Activated T-cell treated with anti-CD3 and anti-CD28 coated beads for 1 hour (primary cell): ENCODE measurements at regions not wholly inside any gene's neighbourhood (a gene's known extent, or its start where the extent isn't known, plus 50 kb on each side); places are given as distances from the start of the nearest gene placed in this dataset.
"Not testable (repeated sequence)": the region's sequence is repeated elsewhere in the genome, so short reads cannot be mapped to it uniquely, and the experiment has no call there.

Experiments
- DNase-seq: peaks from one replicate; pipeline ENCODE4 v3.0.0-alpha.2; 2020; ENCODE audit warnings: low read depth

- not testable (repeated sequence) for DNase-seq
Measured at GRCh38 chr1:66424530-66424929, 109.4 kb upstream of the SGIP1 start.

DNA sequence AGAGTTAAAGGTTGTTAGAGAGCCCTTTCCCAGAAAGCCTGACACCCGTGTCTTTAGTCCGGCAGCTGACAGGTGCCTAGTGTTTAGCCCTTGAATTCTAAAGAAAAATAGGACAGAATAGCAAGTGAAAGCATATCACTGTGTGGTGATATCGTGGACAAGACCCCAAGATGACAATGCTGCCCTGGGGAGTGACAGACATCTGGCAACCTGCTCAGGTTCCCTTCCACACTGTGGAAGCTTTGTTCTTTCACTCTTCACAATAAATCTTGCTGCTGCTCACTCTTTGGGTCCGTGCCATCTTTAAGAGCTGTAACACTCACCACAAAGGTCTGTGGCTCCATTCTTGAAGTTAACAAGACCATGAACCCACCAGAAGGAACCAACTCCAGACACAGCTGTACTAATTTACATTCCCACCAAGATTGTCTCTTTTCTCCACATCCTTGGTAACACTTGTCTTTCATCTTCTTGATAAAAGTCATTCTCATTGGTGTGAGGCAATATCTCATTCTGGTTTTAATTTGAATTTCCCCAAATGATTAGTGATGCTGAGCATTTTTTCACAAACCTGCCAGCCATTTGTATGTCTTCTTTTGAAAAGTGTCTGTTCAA is 107.6 kb upstream of the SGIP1 start:
- DNase-seq, result no peak

- not testable (repeated sequence) for DNase-seq
Measured at GRCh38 chr1:66430815-66431214, 103.1 kb upstream of the SGIP1 start.

DNA sequence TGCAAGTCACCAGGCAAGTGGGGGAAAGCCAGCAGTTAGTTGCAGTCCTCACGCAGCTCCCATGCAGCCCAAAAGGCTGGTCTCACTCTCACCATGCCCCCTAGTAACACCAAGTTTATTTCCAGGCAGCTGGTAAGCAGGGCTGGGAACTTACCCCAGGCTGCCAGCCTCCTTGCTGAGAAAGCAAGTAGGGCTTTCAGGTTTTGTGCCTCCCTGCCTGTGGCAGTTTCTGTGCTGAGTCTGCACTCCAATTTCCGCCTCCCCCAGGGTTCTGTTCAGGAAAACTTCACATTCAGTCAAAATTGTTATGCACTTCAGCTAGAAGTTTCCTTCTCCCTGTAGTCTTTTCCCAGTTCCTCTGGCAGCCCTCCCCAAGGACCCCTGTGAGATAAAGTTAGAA is 102.0 kb upstream of the SGIP1 start:
- no peak for DNase-seq

GRCh38 chr1:66433611-66434010 is 100.3 kb upstream of the SGIP1 start:
- DNase-seq, result no peak

DNA sequence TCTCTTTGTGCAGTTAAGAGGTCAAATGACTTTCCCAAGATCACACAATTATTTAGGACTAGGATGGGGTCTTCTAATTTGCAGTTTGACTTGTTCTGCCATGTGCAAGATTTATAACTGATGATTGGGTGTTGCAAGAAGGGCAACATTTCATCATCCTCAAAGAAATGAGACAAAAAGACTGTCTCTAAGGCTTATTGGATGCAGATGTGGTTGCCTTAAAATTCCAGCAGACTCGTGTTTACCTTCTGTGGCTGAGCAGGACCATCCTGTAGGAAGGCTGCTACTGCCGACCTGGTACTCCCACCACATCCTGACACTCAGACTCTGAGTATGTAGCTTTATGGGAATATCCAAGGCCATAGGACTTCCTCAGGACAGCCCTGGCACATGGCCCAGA is 99.9 kb upstream of the SGIP1 start:
- DNase-seq, result no peak

DNA sequence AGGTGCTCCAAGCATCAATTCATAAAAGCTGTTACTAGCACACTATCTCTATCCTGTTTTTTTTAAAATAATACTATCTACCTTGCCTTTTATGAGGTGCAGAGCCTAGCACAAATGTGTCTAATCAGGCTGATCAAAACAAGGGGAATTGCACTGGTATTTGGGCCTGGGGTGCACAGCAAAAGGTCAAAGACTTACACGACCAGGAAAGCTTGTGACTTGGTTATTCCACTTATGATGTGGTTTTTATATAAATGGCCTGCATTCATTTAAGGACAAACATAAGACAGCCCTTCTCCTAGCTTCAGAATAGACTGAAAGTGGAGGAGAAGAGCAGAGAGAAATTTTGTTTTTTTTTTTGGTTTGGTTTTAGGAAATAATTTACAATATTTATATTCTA is 98.4 kb upstream of the SGIP1 start:
- no peak for DNase-seq

DNA sequence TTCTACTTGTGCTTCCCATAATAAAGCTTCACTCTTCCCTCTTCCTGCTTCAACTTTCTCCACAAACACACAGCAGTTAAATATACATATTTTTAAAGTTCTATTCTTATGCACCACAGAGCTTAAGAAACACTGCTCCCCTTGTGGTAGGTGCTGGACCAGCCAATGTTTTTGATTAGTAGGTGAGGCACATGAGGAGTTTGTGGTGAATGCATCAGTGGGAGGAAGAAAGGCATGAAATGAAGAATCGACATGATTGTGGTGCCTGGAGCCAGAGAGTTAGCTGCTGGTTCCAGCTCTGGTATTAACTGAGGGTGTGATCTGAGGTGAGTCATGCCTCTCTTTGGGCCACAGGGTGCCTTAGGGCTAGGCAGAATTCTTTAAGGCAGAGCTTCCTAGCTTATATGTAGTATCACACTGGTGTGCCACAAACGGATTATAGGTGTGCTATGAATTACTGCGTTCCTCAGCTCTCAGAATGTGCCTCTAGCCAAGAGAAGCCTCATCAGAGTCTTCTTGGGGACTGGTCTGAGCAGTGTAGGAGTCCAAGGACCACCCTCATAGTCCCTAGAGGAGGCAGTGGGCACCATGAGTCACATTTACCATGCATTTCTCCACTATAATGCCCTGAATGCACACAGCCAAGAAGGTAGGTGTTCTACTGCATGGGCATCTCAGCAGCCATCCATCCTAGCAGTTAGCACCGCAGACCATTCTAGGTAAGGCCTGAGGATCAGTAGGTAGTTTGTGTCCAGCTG is 97.4 kb upstream of the SGIP1 start:
- DNase-seq, result no peak

DNA sequence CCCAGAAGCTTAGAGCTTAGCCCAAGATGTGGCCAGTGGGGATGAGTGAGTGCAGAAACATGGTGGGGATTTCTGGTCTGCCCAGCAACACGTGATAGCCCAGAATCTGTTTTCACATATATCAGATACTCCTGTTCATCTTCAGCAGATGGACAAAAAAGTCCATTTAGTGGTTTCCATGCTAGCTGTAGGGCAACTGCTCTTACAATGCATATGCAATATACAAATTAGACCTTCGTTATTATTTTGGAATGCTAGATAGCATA is 96.9 kb upstream of the SGIP1 start:
- no peak for DNase-seq

DNA sequence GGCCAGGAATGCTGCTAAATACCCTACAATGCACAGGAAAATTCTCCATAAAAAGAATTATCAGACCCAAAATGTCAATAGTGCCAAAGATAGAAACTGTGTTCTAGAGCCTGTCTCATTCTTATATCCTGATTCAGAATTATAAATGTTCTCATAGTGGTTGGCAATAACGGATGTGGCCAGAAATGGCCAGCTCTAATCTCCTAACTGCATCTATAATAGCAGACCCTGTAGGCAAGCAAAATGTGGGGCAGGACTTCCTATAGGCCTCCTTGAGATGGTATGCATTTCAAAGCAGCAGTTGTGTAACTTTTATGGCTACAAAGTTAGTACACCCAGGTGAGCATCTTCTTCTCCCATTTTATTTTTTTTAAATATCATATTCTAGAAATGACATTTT is 95.9 kb upstream of the SGIP1 start:
- no peak for DNase-seq

DNA sequence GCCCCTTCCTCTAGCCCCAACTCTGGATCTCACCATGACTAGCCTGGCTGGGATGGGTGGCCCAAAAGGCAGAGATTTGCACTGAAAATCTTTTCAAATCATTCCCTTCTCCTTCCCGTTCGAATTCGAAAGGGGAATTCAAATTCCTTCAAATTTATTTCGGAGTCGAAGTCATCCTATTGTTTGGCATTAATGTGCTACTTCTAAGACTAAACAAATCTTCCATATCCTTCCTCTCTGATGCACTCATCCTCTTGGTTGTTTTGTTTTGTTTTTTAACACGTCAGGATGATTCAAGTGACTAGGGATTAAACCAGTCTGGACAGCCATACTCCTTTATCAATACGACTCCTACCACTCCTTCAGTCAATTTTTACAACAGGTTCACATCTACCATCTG is 95.5 kb upstream of the SGIP1 start:
- no peak for DNase-seq

DNA sequence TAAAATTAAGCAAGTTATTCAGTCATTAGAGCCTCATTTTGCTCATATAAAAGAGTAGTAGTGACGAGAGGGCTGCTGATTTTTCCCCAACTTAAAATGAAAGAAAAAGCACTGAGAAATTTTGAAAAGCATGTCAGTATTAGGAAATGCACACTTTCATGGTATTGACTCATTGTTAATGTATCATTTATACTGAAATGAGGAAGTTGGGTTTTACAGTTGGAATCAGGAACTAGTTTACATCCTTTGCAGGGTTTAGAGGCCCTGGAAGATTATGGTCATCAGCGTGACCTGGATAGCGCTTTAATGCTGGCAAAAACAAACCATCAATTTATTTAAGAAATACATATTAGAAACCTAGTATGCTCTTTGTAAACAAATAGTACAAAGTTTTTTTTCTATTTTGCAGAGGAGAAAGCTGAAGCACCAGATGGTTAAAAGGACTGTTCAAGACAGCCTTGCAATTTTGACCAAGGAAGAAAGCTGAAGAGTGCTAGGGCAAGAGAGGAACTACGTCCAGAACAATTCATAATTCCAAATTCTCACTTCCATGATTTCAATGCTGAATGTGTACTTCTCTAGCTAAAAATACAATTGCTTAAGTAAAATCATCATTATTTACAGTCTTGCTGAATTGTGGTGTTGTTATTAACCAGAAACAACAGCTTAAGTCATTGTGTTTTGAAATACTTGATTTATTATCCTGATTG is 94.8 kb upstream of the SGIP1 start:
- DNase-seq, result no peak

DNA sequence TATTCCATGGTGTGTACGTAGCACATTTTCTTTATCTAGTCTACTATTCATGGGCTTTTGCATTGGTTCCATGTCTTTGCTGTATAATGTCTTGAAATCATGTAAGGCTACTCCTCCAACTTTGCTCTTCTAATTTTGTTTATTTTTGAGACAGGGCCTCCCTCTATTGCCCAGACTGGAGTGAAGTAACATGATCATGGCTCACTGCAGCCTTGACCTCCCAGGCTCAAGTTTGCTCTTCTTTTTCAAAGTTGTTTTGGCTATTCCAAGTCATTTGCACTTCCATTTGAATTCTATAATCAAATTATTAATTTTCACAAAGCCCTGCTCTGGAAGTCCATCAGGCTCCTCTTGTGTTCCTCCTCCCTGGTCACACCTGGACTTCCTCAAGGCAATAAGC is 90.2 kb upstream of the SGIP1 start:
- DNase-seq, result no peak

DNA sequence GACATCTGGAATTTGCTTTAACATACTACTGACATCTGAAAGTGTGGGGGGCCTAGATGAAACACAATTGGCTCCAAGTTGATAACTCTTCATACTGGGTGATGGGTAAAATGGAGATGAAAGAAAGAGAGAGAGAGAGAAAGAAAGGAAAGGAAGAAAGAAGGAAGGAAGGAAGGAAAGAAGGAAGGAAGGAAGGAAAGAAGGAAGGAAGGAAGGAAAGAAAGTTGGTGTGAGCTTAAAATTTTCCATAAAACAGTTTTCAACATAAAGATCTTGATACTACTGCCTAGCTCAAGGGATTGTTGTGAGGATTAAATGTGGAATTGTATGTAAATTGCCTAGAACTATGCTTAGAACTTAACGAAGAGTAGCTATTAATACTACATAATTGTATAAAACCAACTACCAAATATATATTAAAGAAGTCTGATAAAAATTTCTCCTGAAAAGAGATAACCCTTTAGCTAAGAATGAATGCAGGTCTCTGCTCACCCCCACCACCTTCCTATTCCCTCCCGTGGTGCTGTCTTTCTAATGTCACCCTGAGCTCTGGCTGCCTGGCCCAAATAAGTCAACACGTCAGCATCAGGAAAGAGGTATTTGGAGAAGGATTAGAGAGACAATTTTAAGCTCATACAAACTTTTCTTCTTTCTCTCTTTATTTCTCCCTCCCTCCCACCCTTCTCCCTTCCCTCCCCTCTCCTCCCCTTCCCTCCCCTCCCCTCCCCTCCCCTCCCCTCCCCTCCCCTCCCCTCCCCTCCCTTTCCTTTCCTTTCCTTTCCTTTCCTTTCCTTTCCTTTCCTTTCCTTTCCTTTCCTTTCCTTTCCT is 89.3 kb upstream of the SGIP1 start:
- DNase-seq, result no peak

DNA sequence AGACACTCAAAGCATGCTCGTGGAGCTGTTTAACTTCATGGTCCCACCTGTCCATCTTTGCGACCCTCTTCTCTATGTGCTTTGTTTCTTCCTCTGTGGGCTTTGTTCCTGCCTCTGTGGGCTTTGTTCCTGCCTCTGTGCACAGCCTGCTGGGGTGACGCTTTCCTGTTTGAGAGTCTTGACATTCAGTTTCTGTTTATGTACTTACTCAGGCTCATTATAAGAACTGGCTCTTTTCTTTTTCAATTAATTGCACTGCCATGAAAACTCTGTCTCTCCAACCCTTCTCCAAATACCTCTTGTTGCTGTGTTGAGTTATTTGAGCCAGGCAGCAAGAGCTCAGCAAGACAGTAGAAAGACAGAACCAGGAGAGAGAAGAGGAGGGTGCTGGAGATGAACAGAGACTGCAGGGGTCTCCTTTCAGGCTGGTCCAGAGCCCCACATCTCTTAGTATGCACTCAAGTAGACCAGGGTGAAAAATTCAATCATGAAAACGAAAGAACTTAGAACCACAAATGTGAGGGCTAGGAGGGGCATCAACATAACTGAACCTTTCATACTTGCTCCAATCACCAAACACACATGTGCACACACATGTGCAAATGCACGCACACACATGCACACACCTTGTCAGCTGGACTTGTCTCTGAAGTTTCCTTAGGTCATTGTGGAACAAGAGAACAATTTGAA is 88.3 kb upstream of the SGIP1 start:
- DNase-seq, result peak; percentile 28

DNA sequence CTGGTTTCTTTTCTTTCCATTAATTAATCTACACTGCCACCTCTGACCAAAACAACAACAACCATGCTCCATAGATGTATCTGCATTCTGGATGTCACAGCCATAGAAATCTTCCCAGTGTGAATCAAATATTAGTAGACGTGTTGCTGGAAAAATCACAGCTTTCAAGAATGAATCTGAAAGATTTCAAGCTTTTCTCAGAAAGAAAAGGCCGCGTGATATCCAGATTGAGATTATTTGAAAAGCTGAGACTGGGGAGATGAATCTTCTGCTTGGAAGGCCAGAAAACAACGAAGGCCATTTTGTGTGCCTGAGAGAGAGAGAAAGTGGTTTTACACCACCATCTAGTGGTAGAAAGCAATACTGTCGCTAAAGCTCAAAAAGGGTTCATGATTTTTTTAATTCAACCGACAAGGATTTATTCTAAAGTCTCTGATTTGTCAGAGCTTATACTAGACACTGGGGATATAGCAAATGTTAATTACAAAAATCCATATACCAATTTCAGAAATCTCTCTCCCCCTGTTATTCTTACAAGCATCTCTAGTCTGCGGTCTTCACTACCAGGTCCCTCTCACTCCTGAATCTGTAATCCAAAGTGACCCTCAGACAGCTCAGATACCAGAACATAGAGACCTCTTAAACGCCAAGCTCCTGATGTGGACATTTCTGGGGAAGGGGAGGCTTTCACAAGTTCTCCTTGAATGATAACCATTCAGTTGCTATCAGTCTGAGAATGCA is 87.5 kb upstream of the SGIP1 start:
- DNase-seq, result no peak

- no peak for DNase-seq
Measured at GRCh38 chr1:66450043-66450514, 83.9 kb upstream of the SGIP1 start.

DNA sequence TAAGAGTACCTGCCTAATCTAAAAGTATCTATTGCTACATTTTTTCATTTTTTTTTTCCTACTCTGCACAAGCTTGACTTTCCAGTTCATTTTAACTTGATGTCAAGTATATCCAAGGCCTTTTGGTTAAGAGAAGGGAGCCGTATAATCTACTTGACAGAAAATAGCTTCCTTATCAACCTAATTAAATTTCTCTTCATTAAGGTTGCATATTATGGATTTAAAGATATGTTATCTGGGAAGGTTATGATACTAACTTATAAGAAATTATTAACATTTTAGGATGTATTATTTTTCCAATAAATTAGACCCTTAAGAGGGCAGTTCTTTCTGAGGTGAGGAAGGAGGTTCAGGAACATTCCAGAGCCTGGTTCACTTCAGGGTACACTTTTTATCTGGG is 83.1 kb upstream of the SGIP1 start:
- DNase-seq, result no peak

DNA sequence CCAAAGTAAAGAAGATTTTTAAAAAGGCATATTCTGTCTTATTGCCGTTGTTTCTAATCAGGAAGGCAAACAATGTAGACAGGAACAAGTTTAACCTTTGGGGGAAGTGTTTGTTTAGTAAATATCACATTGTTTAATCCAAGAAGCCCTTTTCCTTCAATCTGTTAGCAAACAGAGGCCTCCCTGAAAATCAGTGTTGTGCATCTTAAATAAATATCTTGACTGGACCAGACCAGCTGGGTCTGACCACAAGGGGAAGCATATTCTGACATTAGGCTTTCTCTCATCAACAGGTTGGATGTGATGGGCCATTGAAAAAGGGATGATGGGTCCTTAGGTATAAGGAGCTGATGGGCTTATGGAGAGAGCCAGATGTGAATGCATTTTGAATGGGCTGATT is 81.8 kb upstream of the SGIP1 start:
- DNase-seq, result no peak

DNA sequence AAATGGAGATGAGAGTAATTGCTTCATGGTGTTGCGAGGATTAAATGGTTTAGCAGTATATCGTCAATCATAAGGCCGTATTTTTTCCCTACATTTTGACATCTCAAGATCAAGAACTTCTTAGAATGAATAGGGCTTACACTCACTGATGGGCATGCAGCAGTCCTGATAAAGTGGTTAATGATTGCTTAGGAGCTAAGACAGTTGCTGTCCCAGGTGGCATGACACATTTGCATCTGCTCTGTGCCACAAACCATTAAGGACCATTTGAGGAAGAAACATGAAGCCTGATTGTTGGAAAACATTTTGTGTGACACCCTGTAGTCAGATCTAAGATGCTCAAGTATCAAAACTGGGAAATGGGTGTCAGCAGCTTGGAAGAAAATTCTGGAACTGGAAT is 81.0 kb upstream of the SGIP1 start:
- no peak for DNase-seq

- DNase-seq, result no peak
Measured at GRCh38 chr1:66455446-66455845, 78.5 kb upstream of the SGIP1 start.
